Testis (tissue), 2 donors: ENCODE measurements at regions not wholly inside any gene's neighbourhood (a gene's known extent, or its start where the extent isn't known, plus 50 kb on each side); places are given as distances from the start of the nearest gene placed in this dataset.
A peak's percentile ranks its signal among the peaks of the same experiment; 100 is the strongest.
"Not testable (repeated sequence)": the region's sequence is repeated elsewhere in the genome, so short reads cannot be mapped to it uniquely, and the experiment has no call there.

Experiments used
- DNase-seq: peaks from one replicate; pipeline ENCODE4 v3.0.0-alpha.2; 2019
- H3K27ac ChIP-seq, 2 donors: fragments of 200-600 bp; sonication (generic); one replicate each; pipeline ENCODE4 v1.5.1; 2019
- H3K27me3 ChIP-seq: fragments of 200-600 bp; sonication (generic); one replicate; pipeline ENCODE4 v1.5.1; 2019
- H3K36me3 ChIP-seq: fragments of 200-600 bp; sonication (generic); one replicate; pipeline ENCODE4 v1.5.1; 2017; ENCODE audit warnings: low read depth; ENCODE audit errors: missing control alignments
- H3K4me1 ChIP-seq: fragments of 200-600 bp; sonication (generic); one replicate; pipeline ENCODE4 v1.5.1; 2019
- H3K4me3 ChIP-seq, 2 donors: fragments of 200-600 bp; sonication (generic); one replicate each; pipeline ENCODE4 v1.5.1; 2017 to 2019
- H3K9me3 ChIP-seq: fragments of 200-600 bp; sonication (generic); one replicate; pipeline ENCODE4 v1.5.1; 2017
- CTCF ChIP-seq, 3 experiments: fragments of 450-650 bp in 2 of 3; fragments of 200-600 bp in 1 of 3; sonication (generic) in 1 of 3; IDR thresholded peaks; one replicate each; pipeline ENCODE4 v1.5.1; 2016 to 2019; ENCODE audit warnings: antibody characterized with exemption in 3 of 3, mild to moderate bottlenecking in 2 of 3, moderate library complexity in 1 of 3
- POLR2A ChIP-seq: fragments of 450-650 bp; IDR thresholded peaks from one replicate; pipeline ENCODE4 v1.6.1; 2017; ENCODE audit warnings: antibody characterized with exemption, mild to moderate bottlenecking, moderate library complexity
- WGBS, 2 donors: methylation state at CpG; one replicate each; pipeline ENCODE4 v1.1.5; 2018; 5-methylcytosine and 5-hydroxymethylcytosine counted together
- intact Hi-C: fragments of 100-400 bp; cut with DNase I; formaldehyde crosslinking; loops from one replicate; pipeline ENCODE4 v1.15.1; 2023; ENCODE audit warnings: low total_unique reads

- H3K4me3 ChIP-seq = peak overlapping the region in 1 of 2 donors; percentile 8
- H3K9me3 ChIP-seq = no peaks in the 10 kb centered on the region
- TF ChIP-seq POLR2A (no peak), CTCF (IDR thresholded peaks at IDR 0.05) (no peak)
- WGBS, 2 donors = 49 to 76% methylated on average over 2 of the region's 2 CpGs
- H3K4me1 ChIP-seq = no peaks in the 10 kb centered on the region
- intact Hi-C loops = no loop called here
- no peak for DNase-seq
- H3K27me3 ChIP-seq = no peaks in the 10 kb centered on the region
- H3K27ac ChIP-seq = no peak overlapping the region
- no peaks in the 10 kb centered on the region for H3K36me3 ChIP-seq
Measured at GRCh38 chr5:93352186-93352585, 228.8 kb downstream of the NR2F1-AS1 start.

GRCh38 chr5:93349613-93350012 is 231.4 kb downstream of the NR2F1-AS1 start:
- H3K27me3 ChIP-seq = no peaks in the 10 kb centered on the region
- DNase-seq = no peak
- H3K36me3 ChIP-seq = no peaks in the 10 kb centered on the region
- no peak overlapping the region for H3K4me3 ChIP-seq
- H3K27ac ChIP-seq = no peak overlapping the region
- intact Hi-C loops = no loop called here
- H3K9me3 ChIP-seq = no peaks in the 10 kb centered on the region
- TF ChIP-seq CTCF (IDR thresholded peaks at IDR 0.05) (no peak), POLR2A (no peak)
- 74 to 76% methylated on average over 3 of the region's 3 CpGs for WGBS, 2 donors
- H3K4me1 ChIP-seq = no peaks in the 10 kb centered on the region

GRCh38 chr5:93348231-93348630 is 232.8 kb downstream of the NR2F1-AS1 start:
- WGBS, 2 donors = 82 to 86% methylated on average over 9 to 15 of the region's 15 CpGs
- Histone ChIP-seq H3K9me3 (no peaks in the 10 kb centered on the region), H3K36me3 (no peaks in the 10 kb centered on the region), H3K27me3 (no peaks in the 10 kb centered on the region), H3K4me3 (no peak overlapping the region), H3K27ac (no peak overlapping the region), H3K4me1 (no peaks in the 10 kb centered on the region)
- intact Hi-C loops = no loop called here
- TF ChIP-seq CTCF (IDR thresholded peaks at IDR 0.05) = no peak
- no peak for TF ChIP-seq POLR2A
- DNase-seq = no peak

- DNase-seq, H3K9me3 ChIP-seq, intact Hi-C loops, H3K4me3 ChIP-seq, H3K4me1 ChIP-seq, H3K27me3 ChIP-seq, H3K36me3 ChIP-seq, H3K27ac ChIP-seq: not testable (repeated sequence)
- WGBS, 2 donors = 67 to 85% methylated on average over 1 of the region's 1 CpG
Measured at GRCh38 chr5:93346850-93347249, 234.2 kb downstream of the NR2F1-AS1 start.

GRCh38 chr5:93346301-93346700 is 234.7 kb downstream of the NR2F1-AS1 start:
- WGBS, 2 donors = 89 to 93% methylated on average over 5 of the region's 5 CpGs
- TF ChIP-seq POLR2A = no peak
- TF ChIP-seq CTCF (IDR thresholded peaks at IDR 0.05) = no peak
- H3K27ac ChIP-seq = no peak overlapping the region
- H3K36me3 ChIP-seq = no peaks in the 10 kb centered on the region
- no peak for DNase-seq
- intact Hi-C loops = no loop called here
- no peak overlapping the region for H3K4me3 ChIP-seq
- no peaks in the 10 kb centered on the region for H3K27me3 ChIP-seq
- no peaks in the 10 kb centered on the region for H3K4me1 ChIP-seq
- H3K9me3 ChIP-seq = no peaks in the 10 kb centered on the region
